ENCODE measurements at regions not wholly inside any gene's neighbourhood (a gene's known extent, or its start where the extent isn't known, plus 50 kb on each side); places are given as distances from the start of the nearest gene placed in this dataset.

- DNase-seq (ENCODE audit: low read depth, low spot score) = no peak
- no peak overlapping the region for H3K4me3 ChIP-seq (ENCODE audit: low read depth, low read length)
- TF ChIP-seq CTCF (IDR thresholded peaks at IDR 0.05; ENCODE audit: insufficient read depth, low read length, missing control alignments) = no peak
- CTCF ChIA-PET = no interaction called here
- POLR2A ChIA-PET = no interaction called here
Observed at GRCh38 chr9:134994926-134995791, 77.4 kb upstream of the FCN1 start.

- TF ChIP-seq CTCF (IDR thresholded peaks at IDR 0.05; ENCODE audit: insufficient read depth, low read length, missing control alignments) = no peak
- CTCF ChIA-PET = no interaction called here
Observed at GRCh38 chr9:134995792-134996120, 78.0 kb upstream of the FCN1 start.

GRCh38 chr9:134996591-134997530, 79.1 kb upstream of the FCN1 start:
- H3K4me3 ChIP-seq (ENCODE audit: low read depth, low read length) = no peak overlapping the region
- no peak for TF ChIP-seq CTCF (IDR thresholded peaks at IDR 0.05; ENCODE audit: insufficient read depth, low read length, missing control alignments)
- CTCF ChIA-PET = interaction anchor here (1.2 kb wide), 1 partner anchor 10 kb away, joined by 3 read pairs; no protein-coding TSS in a partner anchor
- POLR2A ChIA-PET = no interaction called here
- no peak for DNase-seq (ENCODE audit: low read depth, low spot score)

More at GRCh38 chr9:134995792-134996120, 78.0 kb upstream of the FCN1 start:
- DNase-seq (ENCODE audit: low read depth, low spot score) = no peak
- POLR2A ChIA-PET = no interaction called here
- H3K4me3 ChIP-seq (ENCODE audit: low read depth, low read length) = no peak overlapping the region

GRCh38 chr9:135000647-135001245, 83.0 kb upstream of the FCN1 start:
- ChIA-PET POLR2A (no interaction called here), CTCF (no interaction called here)
- no peak overlapping the region for H3K4me3 ChIP-seq (ENCODE audit: low read depth, low read length)
- no peak for TF ChIP-seq CTCF (IDR thresholded peaks at IDR 0.05; ENCODE audit: insufficient read depth, low read length, missing control alignments)
- DNase-seq (ENCODE audit: low read depth, low spot score) = no peak

GRCh38 chr9:135001526-135001925, 83.8 kb upstream of the FCN1 start:
- ChIA-PET POLR2A (no interaction called here), CTCF (no interaction called here)
- TF ChIP-seq CTCF (IDR thresholded peaks at IDR 0.05; ENCODE audit: insufficient read depth, low read length, missing control alignments) = no peak

GRCh38 chr9:135002336-135002735, 84.6 kb upstream of the FCN1 start:
- ChIA-PET POLR2A (no interaction called here), CTCF (no interaction called here)
- H3K4me3 ChIP-seq (ENCODE audit: low read depth, low read length) = no peak overlapping the region
- TF ChIP-seq CTCF (IDR thresholded peaks at IDR 0.05; ENCODE audit: insufficient read depth, low read length, missing control alignments) = no peak
- DNase-seq (ENCODE audit: low read depth, low spot score) = no peak

More at GRCh38 chr9:135001526-135001925, 83.8 kb upstream of the FCN1 start:
- H3K4me3 ChIP-seq (ENCODE audit: low read depth, low read length) = no peak overlapping the region
- DNase-seq (ENCODE audit: low read depth, low spot score) = no peak
